Loucy (cell line): ENCODE measurements at regions not wholly inside any gene's neighbourhood (a gene's known extent, or its start where the extent isn't known, plus 50 kb on each side); places are given as distances from the start of the nearest gene placed in this dataset.

Experiments
- EZH2phosphoT487 ChIP-seq: fragments of 200-600 bp; IDR thresholded peaks from 2 replicates; pipeline ENCODE4 v1.6.1; 2018; ENCODE audit warnings: antibody characterized with exemption, mild to moderate bottlenecking, moderate library complexity, borderline replicate concordance
- TF ChIP-seq, protein P1 (sequence below): fragments of 200-600 bp; sonication (generic); conservative IDR thresholded peaks from 2 replicates; pipeline ENCODE4 v1.5.1; 2014; ENCODE audit warnings: mild to moderate bottlenecking, antibody characterized with exemption, low read length

DNA sequence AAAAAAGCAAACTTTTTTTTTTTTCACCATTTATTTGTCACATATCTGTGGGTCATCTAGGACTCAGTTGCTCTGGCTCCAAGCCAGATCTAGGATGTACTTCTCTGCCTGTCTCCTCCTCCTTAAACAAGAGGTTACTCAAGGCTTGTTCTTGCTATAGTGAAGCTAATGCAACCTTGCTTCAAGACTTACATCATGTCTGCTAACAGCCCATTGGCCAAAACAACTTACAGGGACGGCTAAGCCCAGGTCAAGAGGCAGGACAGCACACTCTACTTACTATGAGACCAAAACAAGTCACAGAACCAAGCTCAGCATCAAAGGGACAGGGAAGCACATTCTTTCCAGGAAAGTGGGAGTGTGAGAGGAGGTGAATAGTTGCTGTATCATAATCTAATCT lies 123.8 kb upstream of the BNIP2 start:
- TF ChIP-seq, protein P1, sequence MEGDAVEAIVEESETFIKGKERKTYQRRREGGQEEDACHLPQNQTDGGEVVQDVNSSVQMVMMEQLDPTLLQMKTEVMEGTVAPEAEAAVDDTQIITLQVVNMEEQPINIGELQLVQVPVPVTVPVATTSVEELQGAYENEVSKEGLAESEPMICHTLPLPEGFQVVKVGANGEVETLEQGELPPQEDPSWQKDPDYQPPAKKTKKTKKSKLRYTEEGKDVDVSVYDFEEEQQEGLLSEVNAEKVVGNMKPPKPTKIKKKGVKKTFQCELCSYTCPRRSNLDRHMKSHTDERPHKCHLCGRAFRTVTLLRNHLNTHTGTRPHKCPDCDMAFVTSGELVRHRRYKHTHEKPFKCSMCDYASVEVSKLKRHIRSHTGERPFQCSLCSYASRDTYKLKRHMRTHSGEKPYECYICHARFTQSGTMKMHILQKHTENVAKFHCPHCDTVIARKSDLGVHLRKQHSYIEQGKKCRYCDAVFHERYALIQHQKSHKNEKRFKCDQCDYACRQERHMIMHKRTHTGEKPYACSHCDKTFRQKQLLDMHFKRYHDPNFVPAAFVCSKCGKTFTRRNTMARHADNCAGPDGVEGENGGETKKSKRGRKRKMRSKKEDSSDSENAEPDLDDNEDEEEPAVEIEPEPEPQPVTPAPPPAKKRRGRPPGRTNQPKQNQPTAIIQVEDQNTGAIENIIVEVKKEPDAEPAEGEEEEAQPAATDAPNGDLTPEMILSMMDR, result no peak
- no peak for TF ChIP-seq EZH2phosphoT487
